ENCODE measurements at regions not wholly inside any gene's neighbourhood (a gene's known extent, or its start where the extent isn't known, plus 50 kb on each side); places are given as distances from the start of the nearest gene placed in this dataset.

GRCh38 chr20:7650086-7650879 lies 290.0 kb downstream of the HAO1 start:
- H3K4me1 Mint-ChIP-seq (ENCODE audit: low read depth in 2 of 2): no peaks in the 10 kb centered on the region
- H3K4me3 Mint-ChIP-seq: no peak overlapping the region
- ATAC-seq (replicated peaks) (no peak), DNase-seq (no peak)
- no peaks in the 10 kb centered on the region for H3K36me3 Mint-ChIP-seq (ENCODE audit: insufficient read depth)
- H3K9me3 Mint-ChIP-seq: peaks cover 4 to 8% of the 10 kb centered on the region in 2 donors
- no peak overlapping the region for H3K27ac Mint-ChIP-seq
- H3K27me3 Mint-ChIP-seq: no peaks in the 10 kb centered on the region

- Mint-ChIP-seq H3K36me3 (ENCODE audit: insufficient read depth) (no peaks in the 10 kb centered on the region), H3K9me3 (peaks cover 4 to 8% of the 10 kb centered on the region in 2 donors), H3K4me3 (no peak overlapping the region), H3K27me3 (no peaks in the 10 kb centered on the region), H3K4me1 (ENCODE audit: low read depth in 2 of 2) (no peaks in the 10 kb centered on the region), H3K27ac (no peak overlapping the region)
- DNase-seq: no peak
- no peak for ATAC-seq (replicated peaks)
Observed at GRCh38 chr20:7654231-7654630, 286.0 kb downstream of the HAO1 start.

- Mint-ChIP-seq H3K4me1 (ENCODE audit: low read depth in 2 of 2) (no peaks in the 10 kb centered on the region), H3K9me3 (peaks cover 4 to 5% of the 10 kb centered on the region in 2 donors), H3K27ac (no peak overlapping the region), H3K4me3 (no peak overlapping the region), H3K27me3 (no peaks in the 10 kb centered on the region), H3K36me3 (ENCODE audit: insufficient read depth) (no peaks in the 10 kb centered on the region)
- DNase-seq (no peak), ATAC-seq (replicated peaks) (no peak)
Observed at GRCh38 chr20:7656687-7657467, 283.4 kb downstream of the HAO1 start.

- peaks cover 5 to 6% of the 10 kb centered on the region in 2 donors for H3K9me3 Mint-ChIP-seq
- H3K4me3 Mint-ChIP-seq: no peak overlapping the region
- H3K27me3 Mint-ChIP-seq: no peaks in the 10 kb centered on the region
- H3K4me1 Mint-ChIP-seq (ENCODE audit: low read depth in 2 of 2): no peaks in the 10 kb centered on the region
- no peak for ATAC-seq (replicated peaks)
- no peaks in the 10 kb centered on the region for H3K36me3 Mint-ChIP-seq (ENCODE audit: insufficient read depth)
- DNase-seq: no peak
- H3K27ac Mint-ChIP-seq: no peak overlapping the region
Observed at GRCh38 chr20:7657569-7657968, 282.7 kb downstream of the HAO1 start.

GRCh38 chr20:7660165-7660564 lies 280.1 kb downstream of the HAO1 start:
- H3K36me3 Mint-ChIP-seq (ENCODE audit: insufficient read depth): no peaks in the 10 kb centered on the region
- no peaks in the 10 kb centered on the region for H3K27me3 Mint-ChIP-seq
- no peak overlapping the region for H3K4me3 Mint-ChIP-seq
- ATAC-seq (replicated peaks) (no peak), DNase-seq (no peak)
- peaks cover 5 to 6% of the 10 kb centered on the region in 2 donors for H3K9me3 Mint-ChIP-seq
- no peak overlapping the region for H3K27ac Mint-ChIP-seq
- H3K4me1 Mint-ChIP-seq (ENCODE audit: low read depth in 2 of 2): no peaks in the 10 kb centered on the region

GRCh38 chr20:7665376-7665775 lies 274.9 kb downstream of the HAO1 start:
- H3K36me3 Mint-ChIP-seq (ENCODE audit: insufficient read depth): peaks cover 4% of the 10 kb centered on the region
- no peak overlapping the region for H3K27ac Mint-ChIP-seq
- H3K4me1 Mint-ChIP-seq (ENCODE audit: low read depth in 2 of 2): no peaks in the 10 kb centered on the region
- H3K27me3 Mint-ChIP-seq: no peaks in the 10 kb centered on the region
- DNase-seq (no peak), ATAC-seq (replicated peaks) (no peak)
- H3K4me3 Mint-ChIP-seq: no peak overlapping the region
- peaks cover 2 to 5% of the 10 kb centered on the region in 2 donors for H3K9me3 Mint-ChIP-seq

- peaks cover 0 to 1% of the 10 kb centered on the region in 2 donors for H3K9me3 Mint-ChIP-seq
Observed at GRCh38 chr20:7667194-7667593, 273.1 kb downstream of the HAO1 start.

GRCh38 chr20:7672571-7672970 lies 267.7 kb downstream of the HAO1 start:
- no peak for DNase-seq
- Mint-ChIP-seq H3K27me3 (no peaks in the 10 kb centered on the region), H3K4me3 (no peak overlapping the region), H3K36me3 (ENCODE audit: insufficient read depth) (no peaks in the 10 kb centered on the region), H3K27ac (no peak overlapping the region), H3K9me3 (peaks cover 0 to 3% of the 10 kb centered on the region in 2 donors), H3K4me1 (ENCODE audit: low read depth in 2 of 2) (no peaks in the 10 kb centered on the region)
- no peak for ATAC-seq (replicated peaks)

More at GRCh38 chr20:7667194-7667593, 273.1 kb downstream of the HAO1 start:
- no peak for ATAC-seq (replicated peaks)
- H3K4me3 Mint-ChIP-seq: no peak overlapping the region
- no peak overlapping the region for H3K27ac Mint-ChIP-seq
- DNase-seq: no peak
- peaks cover 4% of the 10 kb centered on the region for H3K36me3 Mint-ChIP-seq (ENCODE audit: insufficient read depth)
- H3K27me3 Mint-ChIP-seq: no peaks in the 10 kb centered on the region
- no peaks in the 10 kb centered on the region for H3K4me1 Mint-ChIP-seq (ENCODE audit: low read depth in 2 of 2)

- no peaks in the 10 kb centered on the region for H3K27me3 Mint-ChIP-seq
- H3K36me3 Mint-ChIP-seq (ENCODE audit: insufficient read depth): no peaks in the 10 kb centered on the region
- ATAC-seq (replicated peaks): no peak
- no peaks in the 10 kb centered on the region for H3K4me1 Mint-ChIP-seq (ENCODE audit: low read depth in 2 of 2)
- no peak for DNase-seq
- no peak overlapping the region for H3K27ac Mint-ChIP-seq
- H3K9me3 Mint-ChIP-seq: peaks cover 0 to 3% of the 10 kb centered on the region in 2 donors
- no peak overlapping the region for H3K4me3 Mint-ChIP-seq
Observed at GRCh38 chr20:7673841-7674240, 266.4 kb downstream of the HAO1 start.

- H3K27me3 Mint-ChIP-seq: no peaks in the 10 kb centered on the region
- no peak overlapping the region for H3K27ac Mint-ChIP-seq
- H3K4me3 Mint-ChIP-seq: no peak overlapping the region
- no peaks in the 10 kb centered on the region for H3K36me3 Mint-ChIP-seq (ENCODE audit: insufficient read depth)
- peaks cover 0 to 7% of the 10 kb centered on the region in 2 donors for H3K9me3 Mint-ChIP-seq
- DNase-seq: no peak
- H3K4me1 Mint-ChIP-seq (ENCODE audit: low read depth in 2 of 2): no peaks in the 10 kb centered on the region
- ATAC-seq (replicated peaks): no peak
Observed at GRCh38 chr20:7682916-7683315, 257.3 kb downstream of the HAO1 start.

- ATAC-seq (replicated peaks) (no peak), DNase-seq (no peak)
- no peaks in the 10 kb centered on the region for H3K27me3 Mint-ChIP-seq
- no peaks in the 10 kb centered on the region for H3K36me3 Mint-ChIP-seq (ENCODE audit: insufficient read depth)
- H3K4me1 Mint-ChIP-seq (ENCODE audit: low read depth in 2 of 2): no peaks in the 10 kb centered on the region
- H3K4me3 Mint-ChIP-seq: no peak overlapping the region
- H3K9me3 Mint-ChIP-seq: peaks cover 0 to 14% of the 10 kb centered on the region in 2 donors
- no peak overlapping the region for H3K27ac Mint-ChIP-seq
Observed at GRCh38 chr20:7687065-7687464, 253.2 kb downstream of the HAO1 start.

- Mint-ChIP-seq H3K27ac (no peak overlapping the region), H3K4me1 (ENCODE audit: low read depth in 2 of 2) (no peaks in the 10 kb centered on the region), H3K4me3 (no peak overlapping the region), H3K36me3 (ENCODE audit: insufficient read depth) (no peaks in the 10 kb centered on the region), H3K9me3 (peaks cover 0 to 8% of the 10 kb centered on the region in 2 donors), H3K27me3 (no peaks in the 10 kb centered on the region)
- no peak for ATAC-seq (replicated peaks)
- no peak for DNase-seq
Observed at GRCh38 chr20:7689151-7689550, 251.1 kb downstream of the HAO1 start.

GRCh38 chr20:7691647-7692269 lies 248.5 kb downstream of the HAO1 start:
- DNase-seq: no peak
- no peaks in the 10 kb centered on the region for H3K36me3 Mint-ChIP-seq (ENCODE audit: insufficient read depth)
- H3K4me1 Mint-ChIP-seq (ENCODE audit: low read depth in 2 of 2): no peaks in the 10 kb centered on the region
- H3K27me3 Mint-ChIP-seq: no peaks in the 10 kb centered on the region
- no peak for ATAC-seq (replicated peaks)
- H3K9me3 Mint-ChIP-seq: peaks cover under 1 to 11% of the 10 kb centered on the region in 2 donors
- H3K4me3 Mint-ChIP-seq: no peak overlapping the region
- no peak overlapping the region for H3K27ac Mint-ChIP-seq

Data from effector memory CD8-positive, alpha-beta T cell (primary cell).